HEK293 (cell line): ENCODE measurements at regions not wholly inside any gene's neighbourhood (a gene's known extent, or its start where the extent isn't known, plus 50 kb on each side); places are given as distances from the start of the nearest gene placed in this dataset.

Experiments
- CTCF ChIP-seq: fragments of 450-650 bp; formaldehyde crosslinking; IDR thresholded peaks from 2 replicates; pipeline ENCODE4 v1.5.1; 2016; ENCODE audit warnings: missing biosample characterization, missing genetic modification characterization
- SP2 ChIP-seq: fragments of 450-650 bp; formaldehyde crosslinking; IDR thresholded peaks from 2 replicates; pipeline ENCODE4 v1.5.1; 2016; ENCODE audit warnings: missing biosample characterization, missing genetic modification characterization
- ZNF184 ChIP-seq: fragments of 450-650 bp; IDR thresholded peaks from 2 replicates; pipeline ENCODE4 v1.5.1; 2018; ENCODE audit warnings: missing biosample characterization, mild to moderate bottlenecking, missing genetic modification characterization
- ZNF488 ChIP-seq: fragments of 450-650 bp; formaldehyde crosslinking; IDR thresholded peaks from 2 replicates; pipeline ENCODE4 v1.5.1; 2016; ENCODE audit warnings: missing biosample characterization, missing genetic modification characterization

- TF ChIP-seq ZNF184 (tag by site-specific recombination) (no peak), SP2 (no peak), CTCF (tag by site-specific recombination) (no peak), ZNF488 (tag by site-specific recombination) (no peak)
Measured at GRCh38 chr3:177795859-177796258, 598.6 kb upstream of the TBL1XR1 start.
